ENCODE measurements at regions not wholly inside any gene's neighbourhood (a gene's known extent, or its start where the extent isn't known, plus 50 kb on each side); places are given as distances from the start of the nearest gene placed in this dataset.

DNA sequence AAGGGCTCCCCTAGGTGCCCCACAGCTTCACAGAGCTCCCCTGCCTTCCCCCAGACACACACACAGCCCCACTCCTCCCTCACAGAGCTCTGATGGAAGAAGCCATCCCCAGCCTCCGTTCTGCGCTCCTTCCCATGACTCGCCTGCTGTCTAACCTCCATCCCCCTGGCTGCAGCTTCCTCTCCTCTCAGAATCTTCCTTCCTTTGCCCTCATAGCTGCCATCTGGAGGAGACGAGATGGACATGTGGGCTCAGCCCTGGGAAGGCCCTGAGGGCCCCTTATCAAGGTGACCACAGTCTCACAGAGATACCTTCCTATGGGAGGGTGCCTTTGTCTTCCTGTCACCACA, 94.3 kb downstream of the PCDH1 start:
- WGBS, 2 experiments (ENCODE audit: extremely low coverage in 1 of 2, insufficient coverage in 1 of 2, insufficient read length in 1 of 2, insufficient replicate concordance in 2 of 2, low coverage in 1 of 2, low lambda C conversion rate in 2 of 2, missing lambda C conversion rate in 1 of 2): 85% methylated on average over 4 of the region's 4 CpGs; no CpG with 5 or more reads in 1 of the 2 experiments
- no peak overlapping the region for H3K23ac ChIP-seq (ENCODE audit: insufficient read length)
- H2BK20ac ChIP-seq (ENCODE audit: low read length): no peak overlapping the region
- H3K18ac ChIP-seq (ENCODE audit: extremely low read depth, low read length): no peak overlapping the region
- no peaks in the 10 kb centered on the region for H3K27me3 ChIP-seq (replicated peaks in 1 of 4; ENCODE audit: control insufficient read depth in 3 of 4, extremely low read depth in 1 of 4, insufficient read depth in 3 of 4, low read length in 3 of 4)
- DNase-seq (ENCODE audit: low read depth in 1 of 2, low spot score in 2 of 2) (no peak), FAIRE-seq (no peak)
- no peak overlapping the region for H3K4me2 ChIP-seq (ENCODE audit: insufficient read depth in 1 of 2, low read depth in 2 of 2, low read length in 2 of 2)
- no peak overlapping the region for H2BK12ac ChIP-seq (ENCODE audit: low read depth, low read length)
- no peak overlapping the region for H2AK5ac ChIP-seq (ENCODE audit: low read depth, low read length)
- no peak overlapping the region for H3K4me3 ChIP-seq (ENCODE audit: extremely low read depth in 1 of 4, insufficient read depth in 2 of 4, low read depth in 3 of 4, low read length in 4 of 4)
- no peak overlapping the region for H2BK120ac ChIP-seq (replicated peaks; ENCODE audit: low read depth, low read length)
- H3K14ac ChIP-seq (ENCODE audit: insufficient read length): no peak overlapping the region
- no peaks in the 10 kb centered on the region for H3K9me3 ChIP-seq (ENCODE audit: insufficient read depth in 2 of 2, low read depth in 1 of 2, low read length in 1 of 2)
- H2AFZ ChIP-seq (ENCODE audit: low read length): no peak overlapping the region
- no peak overlapping the region for H3K9ac ChIP-seq (replicated peaks in 1 of 4; ENCODE audit: extremely low read depth in 1 of 4, low read depth in 3 of 4, low read length in 3 of 4)
- H3K79me2 ChIP-seq (ENCODE audit: control insufficient read depth in 1 of 2, insufficient read depth in 2 of 2, low read length in 2 of 2): no peaks in the 10 kb centered on the region
- H3K79me1 ChIP-seq (ENCODE audit: low read depth, low read length): no peaks in the 10 kb centered on the region
- ChIA-PET POLR2A (ENCODE audit: partially characterized antibody) (interaction anchor here (0.8 to 1.8 kb wide), 3 partner anchors 10 to 140 kb away, joined by 3 to 4 read pairs (median 3); partner anchors contain the start of gene DELE1), CTCF (ENCODE audit: partially characterized antibody) (interaction anchor here (0.9 to 16.7 kb wide), 19 partner anchors 9 to 133 kb away, joined by 3 to 210 read pairs (median 4); no protein-coding TSS in a partner anchor)
- no peaks in the 10 kb centered on the region for H3K36me3 ChIP-seq (ENCODE audit: control insufficient read depth in 2 of 4, insufficient read depth in 4 of 4, low read length in 3 of 4)
- H4K20me1 ChIP-seq (replicated peaks in 1 of 2; ENCODE audit: control insufficient read depth in 1 of 2, insufficient read depth in 2 of 2, low read length in 2 of 2): no peaks in the 10 kb centered on the region
- H4K8ac ChIP-seq (ENCODE audit: extremely low read depth, insufficient read depth, low read length): no peak overlapping the region
- TF ChIP-seq SRF (IDR thresholded peaks at IDR 0.05; ENCODE audit: low read depth, low read length) (no peak), CBX5 (IDR thresholded peaks at IDR 0.05; ENCODE audit: low read depth, low read length) (no peak), BCL11A (IDR thresholded peaks at IDR 0.05; ENCODE audit: low read depth in 2 of 2, low read length in 2 of 2) (no peak), GABPA (IDR thresholded peaks at IDR 0.05; ENCODE audit: borderline replicate concordance, insufficient read depth, low read length) (no peak), NANOG (IDR thresholded peaks at IDR 0.05; ENCODE audit: insufficient read depth, low read depth, low read length, poor library complexity, severe bottlenecking) (no peak), RAD21 (IDR thresholded peaks at IDR 0.05 in 1 of 2, conservative IDR thresholded peaks at IDR 0.05 in 1 of 2; ENCODE audit: low read depth in 2 of 2, low read length in 2 of 2) (no peak), TBP (IDR thresholded peaks at IDR 0.05; ENCODE audit: low read depth, low read length) (no peak)
- H3K4ac ChIP-seq (replicated peaks; ENCODE audit: insufficient read length, low read depth, low read length): no peak overlapping the region
- H3K56ac ChIP-seq (replicated peaks; ENCODE audit: insufficient read length, low read depth, low read length): no peak overlapping the region
- peaks cover 0 to 19% (median 6%) of the 10 kb centered on the region in 4 experiments; a peak in 6 of 7 replicates for H3K4me1 ChIP-seq (replicated peaks in 1 of 4; ENCODE audit: control insufficient read depth in 3 of 4, insufficient read depth in 4 of 4, low read length in 3 of 4)
- H2BK15ac ChIP-seq (ENCODE audit: low read length): no peak overlapping the region
- H4K5ac ChIP-seq (ENCODE audit: insufficient read length, low read depth, low read length): no peak overlapping the region
- H4K91ac ChIP-seq (replicated peaks; ENCODE audit: insufficient read length, low read length): no peak overlapping the region
- H3K23me2 ChIP-seq (ENCODE audit: low read depth, low read length): no peaks in the 10 kb centered on the region
- no peak overlapping the region for H2BK5ac ChIP-seq (ENCODE audit: low read depth, low read length)
- H3K27ac ChIP-seq (ENCODE audit: low read depth, low read length): no peak overlapping the region

All from H1 (cell line).